ENCODE measurements at regions not wholly inside any gene's neighbourhood (a gene's known extent, or its start where the extent isn't known, plus 50 kb on each side); places are given as distances from the start of the nearest gene placed in this dataset.

DNA sequence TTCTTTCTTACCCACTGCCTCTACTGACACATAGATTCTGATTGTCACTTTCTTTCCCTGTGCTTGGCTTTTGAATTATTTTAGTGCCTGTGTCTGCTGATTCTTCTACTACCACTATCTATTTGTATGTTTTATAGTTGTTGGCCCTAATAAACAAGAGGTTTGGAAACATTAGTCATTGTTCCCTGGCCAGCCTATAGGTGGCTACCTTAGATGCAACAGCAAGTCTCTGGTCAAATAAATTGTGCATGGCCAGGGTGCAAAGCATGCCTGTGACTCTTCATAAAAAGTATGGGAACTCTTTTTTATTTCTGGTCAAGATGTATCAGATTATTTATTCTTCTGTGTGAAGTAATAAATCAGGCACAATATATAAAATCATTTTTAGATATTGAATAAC, 124.4 kb downstream of the PLK2 start:
- no peak overlapping the region for H3K4me2 ChIP-seq

DNA sequence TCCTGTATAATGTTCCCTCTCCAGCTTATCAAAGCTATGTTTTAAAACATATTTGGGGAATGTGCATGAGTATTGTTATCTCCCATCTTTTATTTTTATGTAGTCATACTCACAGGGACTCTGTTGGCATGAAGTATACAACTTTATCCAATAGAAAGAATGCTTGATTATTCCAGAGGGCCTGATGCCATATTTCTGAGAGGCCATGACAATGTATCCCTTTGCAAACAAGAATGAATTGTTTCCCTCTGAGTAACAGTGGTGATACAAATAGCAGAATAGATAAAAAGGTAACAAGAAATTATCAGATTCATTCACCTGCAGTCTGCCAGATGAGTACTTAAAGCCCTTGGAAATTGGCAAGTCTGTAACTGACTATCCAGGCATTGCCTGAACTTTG, 125.9 kb downstream of the PLK2 start:
- Histone ChIP-seq H3K9ac (no peak overlapping the region), H3K36me3 (no peaks in the 10 kb centered on the region), H3K4me2 (no peak overlapping the region), H4K20me1 (no peaks in the 10 kb centered on the region), H3K4me3 (no peak overlapping the region), H3K9me3 (peaks cover 5% of the 10 kb centered on the region; the same call in 1 of the 2 replicates), H3K27me3 (no peaks in the 10 kb centered on the region), H3K4me1 (no peaks in the 10 kb centered on the region), H3K27ac (no peak overlapping the region)
- no peak for TF ChIP-seq Cebpa-rat (IDR thresholded peaks at IDR 0.05)

More for the DNA sequence above, 124.4 kb downstream of the PLK2 start:
- no peaks in the 10 kb centered on the region for H3K36me3 ChIP-seq
- H4K20me1 ChIP-seq = no peaks in the 10 kb centered on the region
- H3K4me1 ChIP-seq = no peaks in the 10 kb centered on the region
- no peak for TF ChIP-seq Cebpa-rat (IDR thresholded peaks at IDR 0.05)
- no peaks in the 10 kb centered on the region for H3K27me3 ChIP-seq
- H3K9ac ChIP-seq = no peak overlapping the region
- H3K9me3 ChIP-seq = peaks cover 5% of the 10 kb centered on the region; the same call in 1 of the 2 replicates
- no peak overlapping the region for H3K27ac ChIP-seq
- H3K4me3 ChIP-seq = no peak overlapping the region

DNA sequence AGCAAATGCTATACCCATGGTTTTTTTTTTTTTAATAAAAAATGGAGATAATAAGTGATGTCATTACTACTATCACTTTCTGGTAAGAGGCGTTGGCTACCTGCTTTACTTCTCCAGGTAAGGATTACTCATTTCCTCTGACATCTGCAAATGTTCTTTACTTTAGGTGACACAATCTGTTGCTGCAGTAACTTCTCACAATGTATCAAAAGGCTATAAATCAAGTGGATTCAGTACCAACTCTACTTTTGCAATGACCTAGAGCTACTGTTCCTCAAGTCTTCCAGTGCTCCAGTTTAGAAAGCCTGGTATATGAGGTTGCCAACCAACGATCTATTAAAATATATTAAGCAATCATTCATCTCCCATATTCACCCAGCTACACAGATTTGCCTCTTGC, 129.1 kb downstream of the PLK2 start:
- Histone ChIP-seq H3K4me1 (no peaks in the 10 kb centered on the region), H3K4me3 (no peak overlapping the region), H3K9ac (no peak overlapping the region), H3K36me3 (no peaks in the 10 kb centered on the region), H3K9me3 (peaks cover 5% of the 10 kb centered on the region; the same call in 1 of the 2 replicates), H4K20me1 (no peaks in the 10 kb centered on the region), H3K27me3 (no peaks in the 10 kb centered on the region), H3K27ac (no peak overlapping the region), H3K4me2 (no peak overlapping the region)
- no peak for TF ChIP-seq Cebpa-rat (IDR thresholded peaks at IDR 0.05)

DNA sequence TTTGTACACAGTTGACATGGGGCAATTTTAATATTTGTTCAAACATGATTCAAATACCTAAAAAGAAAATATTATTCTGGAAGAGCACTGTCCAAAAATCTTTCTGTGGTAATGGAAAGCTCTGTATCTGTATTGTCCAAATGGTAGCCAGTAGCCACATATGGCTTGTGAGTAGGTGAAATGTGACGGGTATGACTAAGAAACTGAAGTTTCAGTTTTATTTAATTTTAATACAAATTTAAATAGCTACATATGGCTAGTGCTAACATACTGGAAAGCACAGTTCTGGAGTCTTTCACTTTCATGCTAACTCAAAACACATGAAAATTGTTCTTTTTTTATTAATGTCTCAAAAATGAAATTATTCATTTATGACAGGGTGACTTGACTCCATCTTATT, 132.6 kb downstream of the PLK2 start:
- no peaks in the 10 kb centered on the region for H3K4me1 ChIP-seq
- H3K27ac ChIP-seq = no peak overlapping the region
- no peaks in the 10 kb centered on the region for H3K27me3 ChIP-seq
- H3K9me3 ChIP-seq = no peaks in the 10 kb centered on the region
- TF ChIP-seq Cebpa-rat (IDR thresholded peaks at IDR 0.05) = no peak
- no peaks in the 10 kb centered on the region for H4K20me1 ChIP-seq
- no peaks in the 10 kb centered on the region for H3K36me3 ChIP-seq
- no peak overlapping the region for H3K4me3 ChIP-seq
- H3K9ac ChIP-seq = no peak overlapping the region
- H3K4me2 ChIP-seq = no peak overlapping the region

DNA sequence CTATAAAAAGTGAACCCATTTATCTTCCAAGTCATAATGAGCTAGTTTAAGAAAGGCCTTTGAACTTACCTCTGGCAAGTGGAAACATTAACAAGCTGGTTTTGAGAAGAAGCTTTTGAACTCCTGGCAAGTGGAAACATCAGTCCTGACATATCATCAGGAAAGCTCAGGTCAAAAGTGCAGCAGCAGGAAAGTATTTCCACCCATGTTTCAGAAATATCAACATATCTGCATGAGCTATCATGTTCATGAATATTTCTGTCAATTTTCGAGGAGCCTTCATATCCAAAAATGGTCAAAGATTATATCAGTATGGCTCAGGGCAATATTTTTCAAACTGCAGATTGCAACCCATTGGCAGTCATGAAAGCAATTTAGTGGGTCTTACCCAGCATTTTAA, 133.9 kb downstream of the PLK2 start:
- Histone ChIP-seq H3K9me3 (no peaks in the 10 kb centered on the region), H3K4me3 (no peak overlapping the region), H4K20me1 (no peaks in the 10 kb centered on the region), H3K9ac (no peak overlapping the region), H3K4me1 (no peaks in the 10 kb centered on the region), H3K27me3 (no peaks in the 10 kb centered on the region), H3K27ac (no peak overlapping the region), H3K36me3 (no peaks in the 10 kb centered on the region), H3K4me2 (no peak overlapping the region)
- no peak for TF ChIP-seq Cebpa-rat (IDR thresholded peaks at IDR 0.05)

DNA sequence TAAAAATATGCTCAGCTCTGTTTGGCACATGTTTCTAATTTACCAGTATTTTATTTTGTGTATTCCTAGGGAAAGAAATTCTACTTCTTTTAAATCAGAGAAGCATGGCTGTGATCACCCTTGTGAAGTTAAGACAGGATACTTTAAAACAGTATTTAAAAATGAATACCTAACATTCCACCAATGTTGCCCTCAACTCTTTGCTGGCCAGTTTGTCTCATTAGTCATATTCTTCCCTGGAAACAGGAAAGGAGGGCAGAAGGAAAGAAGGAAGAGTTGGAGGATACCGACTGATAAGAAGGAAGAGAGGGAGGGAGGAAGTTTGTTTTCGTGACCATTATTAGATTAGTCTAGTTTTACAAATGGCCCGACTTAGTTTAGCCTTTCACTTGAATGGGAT, 137.4 kb downstream of the PLK2 start:
- Histone ChIP-seq H3K27me3 (no peaks in the 10 kb centered on the region), H3K4me2 (no peak overlapping the region), H3K9me3 (no peaks in the 10 kb centered on the region), H3K4me3 (no peak overlapping the region), H3K36me3 (no peaks in the 10 kb centered on the region), H3K4me1 (no peaks in the 10 kb centered on the region), H3K27ac (no peak overlapping the region), H3K9ac (no peak overlapping the region), H4K20me1 (no peaks in the 10 kb centered on the region)
- no peak for TF ChIP-seq Cebpa-rat (IDR thresholded peaks at IDR 0.05)

DNA sequence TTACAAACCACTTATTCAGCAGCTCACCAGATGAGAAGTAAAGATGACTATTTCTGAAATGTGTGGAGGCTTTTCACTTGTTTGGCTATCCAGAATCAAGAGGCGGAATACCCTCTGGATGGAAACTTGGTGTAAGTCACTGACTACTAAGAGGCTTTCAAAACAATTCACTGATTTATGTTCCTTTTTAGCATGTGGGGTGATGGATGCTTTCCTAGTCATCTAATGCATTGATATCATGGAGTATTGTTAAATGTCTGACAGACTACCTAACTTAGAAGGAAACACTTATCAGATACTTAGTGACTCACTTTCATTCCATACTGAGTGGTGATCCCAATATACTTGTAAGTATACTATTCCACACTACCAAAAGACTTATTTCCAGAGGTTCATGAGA, 141.4 kb downstream of the PLK2 start:
- Histone ChIP-seq H3K27ac (no peak overlapping the region), H3K36me3 (no peaks in the 10 kb centered on the region), H3K4me2 (no peak overlapping the region), H3K4me3 (no peak overlapping the region), H3K4me1 (no peaks in the 10 kb centered on the region), H4K20me1 (no peaks in the 10 kb centered on the region), H3K27me3 (no peaks in the 10 kb centered on the region), H3K9ac (no peak overlapping the region), H3K9me3 (no peaks in the 10 kb centered on the region)
- TF ChIP-seq Cebpa-rat (IDR thresholded peaks at IDR 0.05) = no peak

DNA sequence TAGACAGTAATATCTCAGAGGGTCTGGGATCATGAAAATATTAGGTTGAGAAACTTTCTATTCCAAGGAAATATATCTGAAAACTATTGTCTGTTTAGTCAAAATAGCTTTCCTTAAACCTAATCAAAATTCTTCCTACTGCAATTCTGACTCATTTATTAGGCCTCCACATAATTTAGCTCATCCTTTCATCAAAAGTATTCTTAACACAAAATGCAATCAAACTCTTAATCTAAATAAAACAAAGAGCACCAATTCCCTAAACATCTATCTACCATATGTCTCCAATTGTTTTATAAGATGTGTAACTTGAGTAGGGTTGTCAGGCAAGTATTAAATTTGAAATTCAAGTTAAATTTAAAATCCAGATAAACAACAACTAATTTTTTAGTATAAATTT, 142.1 kb downstream of the PLK2 start:
- H3K9ac ChIP-seq = no peak overlapping the region
- H3K4me2 ChIP-seq = no peak overlapping the region
- H3K27ac ChIP-seq = no peak overlapping the region
- H3K36me3 ChIP-seq = no peaks in the 10 kb centered on the region
- H4K20me1 ChIP-seq = no peaks in the 10 kb centered on the region
- no peaks in the 10 kb centered on the region for H3K27me3 ChIP-seq
- no peak for TF ChIP-seq Cebpa-rat (IDR thresholded peaks at IDR 0.05)
- H3K9me3 ChIP-seq = no peaks in the 10 kb centered on the region
- no peaks in the 10 kb centered on the region for H3K4me1 ChIP-seq
- no peak overlapping the region for H3K4me3 ChIP-seq

DNA sequence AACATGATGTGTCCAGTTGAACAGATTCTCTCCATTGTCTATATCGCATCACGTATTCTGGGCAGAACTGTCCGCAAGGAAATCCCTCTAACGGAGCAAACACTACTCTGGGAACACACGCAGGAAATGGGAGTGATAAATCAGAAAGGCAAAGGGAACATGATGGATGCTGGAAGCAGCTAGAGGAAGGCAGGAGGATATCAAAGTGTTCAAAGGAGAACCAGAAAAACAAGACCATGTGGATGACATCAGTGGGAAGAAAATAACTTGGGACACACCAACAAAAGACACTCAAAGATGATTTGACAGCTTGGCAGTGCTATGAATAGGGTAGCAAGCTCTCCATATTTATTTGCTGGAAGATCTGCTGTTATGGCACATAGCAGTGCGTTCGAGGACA, 142.9 kb downstream of the PLK2 start:
- Histone ChIP-seq H4K20me1 (no peaks in the 10 kb centered on the region), H3K9ac (no peak overlapping the region), H3K4me3 (no peak overlapping the region), H3K4me2 (no peak overlapping the region), H3K27ac (no peak overlapping the region), H3K27me3 (no peaks in the 10 kb centered on the region), H3K9me3 (no peaks in the 10 kb centered on the region), H3K4me1 (no peaks in the 10 kb centered on the region), H3K36me3 (no peaks in the 10 kb centered on the region)
- TF ChIP-seq Cebpa-rat (IDR thresholded peaks at IDR 0.05) = no peak

DNA sequence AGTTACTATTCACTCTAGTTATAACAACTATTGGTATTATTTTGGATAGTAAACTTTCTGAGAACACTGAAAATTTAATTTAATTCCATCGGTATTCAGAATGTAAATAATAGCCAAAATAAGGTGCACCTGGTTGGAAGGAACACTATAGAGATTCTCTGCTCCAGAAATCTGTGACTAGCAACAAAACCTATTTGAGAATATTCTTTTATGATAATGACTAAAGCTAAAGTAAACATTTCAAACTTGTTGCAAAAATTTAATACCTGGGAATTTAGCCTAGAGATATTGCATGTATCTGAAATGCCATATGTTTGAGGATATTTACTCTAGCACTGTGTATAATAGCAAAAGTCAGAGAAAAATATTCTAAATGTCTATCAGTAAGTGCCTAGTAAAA, 144.1 kb downstream of the PLK2 start:
- no peaks in the 10 kb centered on the region for H3K27me3 ChIP-seq
- TF ChIP-seq Cebpa-rat (IDR thresholded peaks at IDR 0.05) = no peak
- H3K27ac ChIP-seq = no peak overlapping the region
- no peaks in the 10 kb centered on the region for H3K4me1 ChIP-seq
- no peaks in the 10 kb centered on the region for H3K9me3 ChIP-seq
- H4K20me1 ChIP-seq = no peaks in the 10 kb centered on the region
- H3K9ac ChIP-seq = no peak overlapping the region
- no peak overlapping the region for H3K4me3 ChIP-seq
- no peaks in the 10 kb centered on the region for H3K36me3 ChIP-seq
- no peak overlapping the region for H3K4me2 ChIP-seq

All from BLaER1 (cell line).